ENCODE measurements at regions not wholly inside any gene's neighbourhood (a gene's known extent, or its start where the extent isn't known, plus 50 kb on each side); places are given as distances from the start of the nearest gene placed in this dataset.

DNA sequence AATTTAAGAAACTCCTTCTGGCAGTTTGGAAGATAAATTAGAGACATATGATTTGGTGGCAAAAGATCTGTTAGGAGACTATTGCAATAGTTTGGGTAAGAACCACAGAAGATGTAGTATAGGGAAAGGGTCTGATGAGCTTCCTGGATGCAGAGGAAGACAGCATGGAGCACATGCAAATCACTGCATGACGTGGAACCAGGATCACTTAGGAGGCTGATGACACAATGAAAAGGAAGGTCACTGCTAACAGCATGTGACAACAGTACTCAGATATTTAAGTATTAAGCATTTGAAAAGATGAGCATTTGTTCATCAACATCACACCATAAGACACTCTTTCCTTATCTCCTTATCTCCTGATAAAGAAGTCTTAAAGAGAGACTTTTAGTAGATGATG is 167.8 kb upstream of the LDB2 start:
- TF ChIP-seq, protein P1, sequence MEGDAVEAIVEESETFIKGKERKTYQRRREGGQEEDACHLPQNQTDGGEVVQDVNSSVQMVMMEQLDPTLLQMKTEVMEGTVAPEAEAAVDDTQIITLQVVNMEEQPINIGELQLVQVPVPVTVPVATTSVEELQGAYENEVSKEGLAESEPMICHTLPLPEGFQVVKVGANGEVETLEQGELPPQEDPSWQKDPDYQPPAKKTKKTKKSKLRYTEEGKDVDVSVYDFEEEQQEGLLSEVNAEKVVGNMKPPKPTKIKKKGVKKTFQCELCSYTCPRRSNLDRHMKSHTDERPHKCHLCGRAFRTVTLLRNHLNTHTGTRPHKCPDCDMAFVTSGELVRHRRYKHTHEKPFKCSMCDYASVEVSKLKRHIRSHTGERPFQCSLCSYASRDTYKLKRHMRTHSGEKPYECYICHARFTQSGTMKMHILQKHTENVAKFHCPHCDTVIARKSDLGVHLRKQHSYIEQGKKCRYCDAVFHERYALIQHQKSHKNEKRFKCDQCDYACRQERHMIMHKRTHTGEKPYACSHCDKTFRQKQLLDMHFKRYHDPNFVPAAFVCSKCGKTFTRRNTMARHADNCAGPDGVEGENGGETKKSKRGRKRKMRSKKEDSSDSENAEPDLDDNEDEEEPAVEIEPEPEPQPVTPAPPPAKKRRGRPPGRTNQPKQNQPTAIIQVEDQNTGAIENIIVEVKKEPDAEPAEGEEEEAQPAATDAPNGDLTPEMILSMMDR (IDR thresholded peaks at IDR 0.05; ENCODE audit: insufficient read depth, low read length, poor library complexity, severe bottlenecking), result no peak
- Histone ChIP-seq H3K27me3 (replicated peaks; ENCODE audit: control insufficient read depth, insufficient read depth, low read length) (no peaks in the 10 kb centered on the region), H3K4me3 (replicated peaks; ENCODE audit: low read depth, low read length) (no peak overlapping the region), H3K36me3 (ENCODE audit: control insufficient read depth, insufficient read depth, low read length) (no peaks in the 10 kb centered on the region)
- no peak for DNase-seq (ENCODE audit: extremely low read depth, insufficient read length)

DNA sequence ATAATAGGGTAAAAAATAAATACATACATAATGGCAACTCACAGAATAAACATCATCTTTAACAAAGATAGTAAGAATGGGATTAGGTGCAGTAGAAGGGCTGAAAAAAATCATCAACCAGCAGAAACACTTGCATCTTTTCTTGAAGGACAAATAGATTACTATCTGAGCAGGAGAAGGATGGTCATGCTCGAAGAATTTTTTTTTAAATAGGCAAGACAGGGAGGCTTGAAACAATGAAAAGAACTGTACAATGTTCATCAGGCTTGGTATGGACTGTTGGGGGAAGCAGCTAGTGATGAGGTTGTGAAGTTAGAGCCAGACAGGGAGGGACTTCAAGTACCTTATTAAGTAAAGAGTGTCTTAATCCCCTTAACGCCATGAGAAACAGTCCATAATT is 167.4 kb upstream of the LDB2 start:
- TF ChIP-seq, protein P1 (IDR thresholded peaks at IDR 0.05; ENCODE audit: insufficient read depth, low read length, poor library complexity, severe bottlenecking), result no peak
- Histone ChIP-seq H3K4me3 (replicated peaks; ENCODE audit: low read depth, low read length) (no peak overlapping the region), H3K36me3 (ENCODE audit: control insufficient read depth, insufficient read depth, low read length) (no peaks in the 10 kb centered on the region), H3K27me3 (replicated peaks; ENCODE audit: control insufficient read depth, insufficient read depth, low read length) (no peaks in the 10 kb centered on the region)
- DNase-seq (ENCODE audit: extremely low read depth, insufficient read length), result no peak

DNA sequence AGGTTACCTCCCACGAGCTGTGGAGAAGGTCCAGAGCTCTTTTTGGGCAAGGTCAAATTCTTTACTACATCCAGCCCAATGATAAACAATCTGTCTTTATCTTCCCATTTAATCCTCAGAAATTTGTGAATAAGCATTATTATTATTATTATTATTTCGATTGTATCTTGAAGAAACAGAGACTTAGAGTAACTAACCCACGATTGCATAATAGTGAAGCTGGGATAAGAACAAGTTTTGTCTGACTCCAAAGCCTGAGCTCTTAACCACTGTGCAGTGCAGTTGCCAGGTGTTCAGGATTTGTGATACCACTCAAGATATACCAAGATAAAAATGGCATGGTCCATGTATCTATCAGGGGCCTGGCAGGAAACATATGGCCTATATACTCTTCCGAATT is 166.5 kb upstream of the LDB2 start:
- H3K4me3 ChIP-seq (replicated peaks; ENCODE audit: low read depth, low read length), result no peak overlapping the region
- TF ChIP-seq, protein P1 (IDR thresholded peaks at IDR 0.05; ENCODE audit: insufficient read depth, low read length, poor library complexity, severe bottlenecking), result no peak
- DNase-seq (ENCODE audit: extremely low read depth, insufficient read length), result no peak

DNA sequence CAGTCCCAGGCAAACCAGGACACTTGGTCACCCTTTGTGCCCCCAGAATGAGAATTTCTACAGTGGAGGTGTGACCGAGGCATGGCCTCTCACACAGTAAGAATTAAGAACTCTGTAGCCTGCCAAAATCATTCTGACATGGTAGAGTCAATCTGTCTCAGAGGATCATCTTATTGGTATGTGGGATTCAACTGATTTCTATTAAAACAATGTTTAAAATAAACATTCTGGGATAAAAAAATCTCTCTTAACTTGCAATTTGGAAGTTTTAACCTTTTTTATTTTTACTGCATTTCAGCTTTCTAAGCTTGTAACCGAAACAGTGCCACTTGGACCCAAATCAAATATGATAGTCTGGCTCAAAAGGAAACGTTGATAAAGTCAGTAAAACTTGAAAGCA is 165.4 kb upstream of the LDB2 start:
- DNase-seq (ENCODE audit: extremely low read depth, insufficient read length), result no peak
- Histone ChIP-seq H3K36me3 (ENCODE audit: control insufficient read depth, insufficient read depth, low read length) (no peaks in the 10 kb centered on the region), H3K27me3 (replicated peaks; ENCODE audit: control insufficient read depth, insufficient read depth, low read length) (no peaks in the 10 kb centered on the region), H3K4me3 (replicated peaks; ENCODE audit: low read depth, low read length) (no peak overlapping the region)
- TF ChIP-seq, protein P1 (IDR thresholded peaks at IDR 0.05; ENCODE audit: insufficient read depth, low read length, poor library complexity, severe bottlenecking), result no peak

More for the DNA sequence above, 166.5 kb upstream of the LDB2 start:
- Histone ChIP-seq H3K27me3 (replicated peaks; ENCODE audit: control insufficient read depth, insufficient read depth, low read length) (no peaks in the 10 kb centered on the region), H3K36me3 (ENCODE audit: control insufficient read depth, insufficient read depth, low read length) (no peaks in the 10 kb centered on the region)

DNA sequence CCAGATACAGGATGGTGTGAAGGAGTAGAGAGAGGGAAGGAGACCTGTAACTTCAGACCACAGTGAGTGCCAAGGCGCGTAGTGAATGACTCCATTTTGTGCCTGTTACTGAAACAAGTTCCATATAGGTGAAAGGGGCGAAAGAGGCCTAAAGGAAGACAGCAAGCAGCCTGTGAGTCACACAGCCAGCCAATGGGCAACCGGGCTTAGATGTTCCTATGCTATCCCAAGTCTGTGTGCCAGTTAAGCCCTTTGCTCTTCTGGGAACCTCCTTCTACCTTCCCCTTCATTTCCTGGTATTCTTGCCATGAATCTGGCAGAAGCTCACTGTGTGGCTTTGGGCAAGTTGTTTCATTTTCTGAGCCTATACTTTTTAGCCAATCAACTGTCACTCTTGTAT is 161.8 kb upstream of the LDB2 start:
- H3K36me3 ChIP-seq (ENCODE audit: control insufficient read depth, insufficient read depth, low read length), result no peaks in the 10 kb centered on the region
- H3K27me3 ChIP-seq (replicated peaks; ENCODE audit: control insufficient read depth, insufficient read depth, low read length), result no peaks in the 10 kb centered on the region
- no peak overlapping the region for H3K4me3 ChIP-seq (replicated peaks; ENCODE audit: low read depth, low read length)
- no peak for DNase-seq (ENCODE audit: extremely low read depth, insufficient read length)
- TF ChIP-seq, protein P1 (IDR thresholded peaks at IDR 0.05; ENCODE audit: insufficient read depth, low read length, poor library complexity, severe bottlenecking), result no peak
